ENCODE measurements at regions not wholly inside any gene's neighbourhood (a gene's known extent, or its start where the extent isn't known, plus 50 kb on each side); places are given as distances from the start of the nearest gene placed in this dataset.

DNA sequence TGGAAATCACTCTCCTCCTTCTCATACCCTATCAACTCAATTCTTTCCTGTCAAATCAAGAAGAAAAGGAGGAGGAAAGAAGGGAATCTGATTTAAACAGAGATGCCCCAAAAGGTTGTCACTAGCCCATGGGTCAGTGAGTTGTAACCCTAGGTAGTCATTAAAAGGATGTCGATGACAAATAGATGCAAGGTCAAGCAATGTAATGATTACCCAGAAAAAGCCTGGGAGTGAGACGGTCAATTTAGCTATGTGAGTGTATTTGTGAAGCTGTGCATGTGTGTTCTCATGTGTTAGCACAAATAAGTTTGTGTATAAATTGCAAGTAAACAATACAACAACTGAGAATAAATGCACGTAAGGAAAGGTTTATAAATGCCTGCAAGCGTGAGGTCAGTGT lies 190.5 kb upstream of the PMFBP1 start:
- TF ChIP-seq, protein P1, sequence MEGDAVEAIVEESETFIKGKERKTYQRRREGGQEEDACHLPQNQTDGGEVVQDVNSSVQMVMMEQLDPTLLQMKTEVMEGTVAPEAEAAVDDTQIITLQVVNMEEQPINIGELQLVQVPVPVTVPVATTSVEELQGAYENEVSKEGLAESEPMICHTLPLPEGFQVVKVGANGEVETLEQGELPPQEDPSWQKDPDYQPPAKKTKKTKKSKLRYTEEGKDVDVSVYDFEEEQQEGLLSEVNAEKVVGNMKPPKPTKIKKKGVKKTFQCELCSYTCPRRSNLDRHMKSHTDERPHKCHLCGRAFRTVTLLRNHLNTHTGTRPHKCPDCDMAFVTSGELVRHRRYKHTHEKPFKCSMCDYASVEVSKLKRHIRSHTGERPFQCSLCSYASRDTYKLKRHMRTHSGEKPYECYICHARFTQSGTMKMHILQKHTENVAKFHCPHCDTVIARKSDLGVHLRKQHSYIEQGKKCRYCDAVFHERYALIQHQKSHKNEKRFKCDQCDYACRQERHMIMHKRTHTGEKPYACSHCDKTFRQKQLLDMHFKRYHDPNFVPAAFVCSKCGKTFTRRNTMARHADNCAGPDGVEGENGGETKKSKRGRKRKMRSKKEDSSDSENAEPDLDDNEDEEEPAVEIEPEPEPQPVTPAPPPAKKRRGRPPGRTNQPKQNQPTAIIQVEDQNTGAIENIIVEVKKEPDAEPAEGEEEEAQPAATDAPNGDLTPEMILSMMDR (IDR thresholded peaks at IDR 0.05; ENCODE audit: control extremely low read depth in 1 of 3, insufficient read depth in 1 of 3, low read depth in 1 of 3, low read length in 3 of 3), result no peak
- TF ChIP-seq SP1 (IDR thresholded peaks at IDR 0.05; ENCODE audit: low read depth, low read length) (no peak), JUN (IDR thresholded peaks at IDR 0.05; ENCODE audit: low read depth, low read length) (no peak), CBX5 (IDR thresholded peaks at IDR 0.05; ENCODE audit: low read depth, low read length) (no peak), EZH2 (IDR thresholded peaks at IDR 0.05; ENCODE audit: low read depth, low read length, severe bottlenecking) (no peak)
